ENCODE measurements at regions not wholly inside any gene's neighbourhood (a gene's known extent, or its start where the extent isn't known, plus 50 kb on each side); places are given as distances from the start of the nearest gene placed in this dataset.

GRCh38 chr4:184900184-184900583 is 74.4 kb upstream of the ACSL1 start:
- TF ChIP-seq CTCF (IDR thresholded peaks at IDR 0.05) (no peak), POLR2A (IDR thresholded peaks at IDR 0.05) (no peak)
